ENCODE measurements at regions not wholly inside any gene's neighbourhood (a gene's known extent, or its start where the extent isn't known, plus 50 kb on each side); places are given as distances from the start of the nearest gene placed in this dataset.

DNA sequence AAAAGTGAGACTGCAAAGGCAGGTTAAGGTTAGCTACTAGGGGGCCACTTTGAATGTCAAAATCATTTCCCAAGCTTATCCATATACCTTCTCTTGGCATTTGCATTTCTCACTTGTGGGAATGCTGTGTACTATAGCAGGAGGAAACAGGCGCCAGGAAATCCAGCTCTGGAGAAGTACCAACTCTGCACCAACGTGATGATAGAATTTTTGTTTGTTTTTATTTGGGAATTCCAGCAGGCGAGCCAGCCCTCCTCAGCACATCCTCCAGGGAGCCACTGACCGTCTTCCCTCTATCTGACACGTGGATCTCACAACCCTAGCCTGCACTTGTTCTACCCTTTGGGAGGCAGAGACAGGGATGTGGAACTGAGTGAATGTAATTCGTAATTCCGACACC, 318.0 kb downstream of the ACTL7B start:
- no peaks in the 10 kb centered on the region for H3K27me3 ChIP-seq (ENCODE audit: control insufficient read depth, insufficient read depth, low read length)
- DNase-seq (ENCODE audit: low read depth) (no peak), FAIRE-seq (peak; percentile 89)
- H3K4me3 ChIP-seq (ENCODE audit: low read depth, low read length) = no peak overlapping the region
- H3K36me3 ChIP-seq (ENCODE audit: control insufficient read depth, insufficient read depth, low read length) = no peaks in the 10 kb centered on the region
- no peak for TF ChIP-seq CTCF (IDR thresholded peaks at IDR 0.05; ENCODE audit: insufficient read depth, low read length, severe bottlenecking)

- FAIRE-seq = peak; percentile 62
- DNase-seq (ENCODE audit: low read depth) = peak; percentile 72
Observed at GRCh38 chr9:108536836-108537601, 318.8 kb downstream of the ACTL7B start.

DNA sequence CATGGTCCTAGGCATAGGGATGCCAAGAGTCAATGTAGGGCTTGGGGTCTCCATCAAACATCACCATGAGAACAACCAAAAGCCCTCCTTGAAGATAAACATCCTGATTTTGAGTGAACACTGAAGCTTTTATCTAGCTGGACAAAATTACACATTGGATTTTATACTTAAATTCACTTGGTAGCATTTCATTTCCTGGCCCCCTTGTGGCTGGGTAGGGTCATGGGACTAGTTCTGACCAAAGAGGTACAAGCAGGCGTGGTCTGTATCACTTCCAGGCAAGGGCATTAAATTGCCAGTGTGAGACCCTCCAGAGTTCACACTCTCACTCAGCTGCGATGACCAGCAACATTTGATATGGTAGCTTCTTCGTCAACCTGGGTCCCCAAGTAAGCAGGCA, 320.3 kb downstream of the ACTL7B start:
- DNase-seq (ENCODE audit: low read depth) (no peak), FAIRE-seq (no peak)
- no peaks in the 10 kb centered on the region for H3K36me3 ChIP-seq (ENCODE audit: control insufficient read depth, insufficient read depth, low read length)
- no peaks in the 10 kb centered on the region for H3K27me3 ChIP-seq (ENCODE audit: control insufficient read depth, insufficient read depth, low read length)
- no peak for TF ChIP-seq CTCF (IDR thresholded peaks at IDR 0.05; ENCODE audit: insufficient read depth, low read length, severe bottlenecking)
- H3K4me3 ChIP-seq (ENCODE audit: low read depth, low read length) = no peak overlapping the region

More at GRCh38 chr9:108536836-108537601, 318.8 kb downstream of the ACTL7B start:
- no peak for TF ChIP-seq CTCF (IDR thresholded peaks at IDR 0.05; ENCODE audit: insufficient read depth, low read length, severe bottlenecking)
- Histone ChIP-seq H3K36me3 (ENCODE audit: control insufficient read depth, insufficient read depth, low read length) (no peaks in the 10 kb centered on the region), H3K27me3 (ENCODE audit: control insufficient read depth, insufficient read depth, low read length) (no peaks in the 10 kb centered on the region), H3K4me3 (ENCODE audit: low read depth, low read length) (no peak overlapping the region)

GRCh38 chr9:108534741-108535140, 321.0 kb downstream of the ACTL7B start:
- TF ChIP-seq CTCF (IDR thresholded peaks at IDR 0.05; ENCODE audit: insufficient read depth, low read length, severe bottlenecking) = no peak
- Histone ChIP-seq H3K27me3 (ENCODE audit: control insufficient read depth, insufficient read depth, low read length) (no peaks in the 10 kb centered on the region), H3K4me3 (ENCODE audit: low read depth, low read length) (no peak overlapping the region), H3K36me3 (ENCODE audit: control insufficient read depth, insufficient read depth, low read length) (no peaks in the 10 kb centered on the region)
- peak; percentile 93 for DNase-seq (ENCODE audit: low read depth)
- FAIRE-seq = no peak

DNA sequence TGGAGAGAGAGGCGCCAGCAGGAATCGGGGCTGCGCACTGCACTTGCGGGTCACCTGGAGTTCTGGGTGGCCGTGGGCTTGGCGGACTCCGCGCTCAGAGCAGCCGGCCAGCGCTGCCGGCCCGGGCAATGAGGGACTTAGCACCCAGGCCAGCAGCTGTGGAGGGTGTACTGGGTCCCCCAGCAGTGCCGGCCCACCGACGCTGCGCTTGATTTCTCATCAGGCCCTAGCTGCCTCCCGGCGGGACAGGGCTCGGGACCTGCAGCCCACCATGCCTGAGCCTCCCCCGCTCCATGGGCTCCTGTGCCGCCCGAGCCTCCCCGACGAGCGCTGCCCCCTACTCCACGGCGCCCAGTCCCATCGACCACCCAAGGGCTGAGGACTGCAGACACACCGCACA, 325.6 kb downstream of the ACTL7B start:
- TF ChIP-seq CTCF (IDR thresholded peaks at IDR 0.05; ENCODE audit: insufficient read depth, low read length, severe bottlenecking) = no peak
- no peak for DNase-seq (ENCODE audit: low read depth)
- Histone ChIP-seq H3K27me3 (ENCODE audit: control insufficient read depth, insufficient read depth, low read length) (no peaks in the 10 kb centered on the region), H3K4me3 (ENCODE audit: low read depth, low read length) (no peak overlapping the region), H3K36me3 (ENCODE audit: control insufficient read depth, insufficient read depth, low read length) (no peaks in the 10 kb centered on the region)
- FAIRE-seq = no peak

DNA sequence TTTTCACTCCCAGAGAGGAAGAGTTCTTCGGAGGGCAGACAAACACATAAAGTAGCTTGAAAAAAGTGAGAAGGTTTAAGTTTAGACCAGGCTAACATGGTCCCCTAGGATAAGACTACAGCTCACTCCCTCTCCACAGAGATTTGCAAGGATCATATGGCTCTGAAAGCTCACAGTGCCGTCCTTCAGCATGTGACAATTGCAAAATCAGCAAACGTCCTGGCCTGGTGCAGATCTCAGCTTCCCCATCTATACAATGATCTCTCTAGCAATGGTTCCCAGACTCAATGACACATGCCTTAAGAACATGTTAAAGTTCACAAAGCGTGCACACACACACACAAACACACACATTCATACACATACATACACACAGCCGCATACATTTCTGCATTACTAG, 327.6 kb downstream of the ACTL7B start:
- no peak for DNase-seq (ENCODE audit: low read depth)
- Histone ChIP-seq H3K36me3 (ENCODE audit: control insufficient read depth, insufficient read depth, low read length) (no peaks in the 10 kb centered on the region), H3K27me3 (ENCODE audit: control insufficient read depth, insufficient read depth, low read length) (no peaks in the 10 kb centered on the region), H3K4me3 (ENCODE audit: low read depth, low read length) (no peak overlapping the region)
- FAIRE-seq = no peak
- TF ChIP-seq CTCF (IDR thresholded peaks at IDR 0.05; ENCODE audit: insufficient read depth, low read length, severe bottlenecking) = no peak

Measured in bronchial epithelial cell (primary cell).